Immature natural killer cell (primary cell): ENCODE measurements at regions not wholly inside any gene's neighbourhood (a gene's known extent, or its start where the extent isn't known, plus 50 kb on each side); places are given as distances from the start of the nearest gene placed in this dataset.
"Not testable (repeated sequence)": the region's sequence is repeated elsewhere in the genome, so short reads cannot be mapped to it uniquely, and the experiment has no call there.

Source experiments
- DNase-seq, 3 donors: peaks; one replicate each; pipeline ENCODE4 v3.0.0; 2022; ENCODE audit warnings: mixed read lengths in 1 of 3
- H3K27ac Mint-ChIP-seq, 6 donors: one replicate each; pipeline ENCODE4 v1.8.0; 2020; ENCODE audit warnings: mixed read lengths in 6 of 6, mild to moderate bottlenecking in 5 of 6, inconsistent platforms in 4 of 6, moderate library complexity in 3 of 6
- H3K27me3 Mint-ChIP-seq, 3 donors: one replicate each; pipeline ENCODE4 v1.8.0; 2020 to 2021; ENCODE audit warnings: low read depth in 3 of 3, mild to moderate bottlenecking in 3 of 3, mixed read lengths in 3 of 3, moderate library complexity in 3 of 3, inconsistent platforms in 1 of 3
- H3K36me3 Mint-ChIP-seq, 3 donors: one replicate each; pipeline ENCODE4 v1.8.0; 2020; ENCODE audit warnings: mixed read lengths in 3 of 3, inconsistent platforms in 2 of 3, mild to moderate bottlenecking in 2 of 3
- H3K4me1 Mint-ChIP-seq, 2 donors: one replicate each; pipeline ENCODE4 v1.8.0; 2020; ENCODE audit warnings: inconsistent platforms in 2 of 2, mild to moderate bottlenecking in 2 of 2, mixed read lengths in 2 of 2, moderate library complexity in 1 of 2
- H3K4me3 Mint-ChIP-seq, 5 donors: one replicate each; pipeline ENCODE4 v1.8.0; 2020; ENCODE audit warnings: mild to moderate bottlenecking in 5 of 5, mixed read lengths in 5 of 5, inconsistent platforms in 3 of 5, moderate library complexity in 3 of 5
- H3K9me3 Mint-ChIP-seq, 6 donors: one replicate each; pipeline ENCODE4 v1.8.0; 2020; ENCODE audit warnings: mild to moderate bottlenecking in 6 of 6, mixed read lengths in 6 of 6, inconsistent platforms in 4 of 6, moderate library complexity in 3 of 6

- not testable (repeated sequence) for DNase-seq, H3K27ac Mint-ChIP-seq, H3K4me3 Mint-ChIP-seq, H3K36me3 Mint-ChIP-seq, H3K27me3 Mint-ChIP-seq, H3K4me1 Mint-ChIP-seq
- peaks cover 0 to 14% (median 8%) of the 10 kb centered on the region in 6 donors for H3K9me3 Mint-ChIP-seq
These were observed 334.8 kb upstream of the SLITRK5 start for GRCh38 chr13:87336346-87336889.

DNA sequence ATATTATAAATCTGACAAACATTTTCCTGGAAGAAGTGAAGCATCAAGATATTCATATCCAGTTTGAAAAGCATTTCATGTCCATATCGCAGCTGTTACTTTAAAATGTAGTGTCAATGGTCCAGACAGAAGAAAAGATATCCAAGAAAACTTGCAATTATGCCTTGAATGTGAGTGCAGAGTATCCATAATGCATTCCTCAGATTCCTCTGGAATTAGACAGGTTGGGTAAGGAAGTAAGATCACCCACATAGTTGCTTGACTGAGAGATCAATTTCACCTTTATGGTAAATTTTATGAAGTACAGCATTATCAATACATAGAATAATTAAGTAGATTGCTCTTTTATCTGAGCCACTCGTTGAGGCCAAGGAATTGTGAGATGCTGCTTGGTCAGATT is 327.0 kb upstream of the SLITRK5 start:
- no peak overlapping the region for H3K4me3 Mint-ChIP-seq
- no peaks in the 10 kb centered on the region for H3K36me3 Mint-ChIP-seq
- H3K9me3 Mint-ChIP-seq = peaks cover 0 to 10% (median 4%) of the 10 kb centered on the region in 6 donors
- no peak for DNase-seq
- no peaks in the 10 kb centered on the region for H3K4me1 Mint-ChIP-seq
- no peak overlapping the region for H3K27ac Mint-ChIP-seq
- no peaks in the 10 kb centered on the region for H3K27me3 Mint-ChIP-seq

GRCh38 chr13:87355451-87355850 is 315.7 kb upstream of the SLITRK5 start:
- DNase-seq = no peak
- Mint-ChIP-seq H3K4me3 (no peak overlapping the region), H3K36me3 (no peaks in the 10 kb centered on the region), H3K27me3 (peaks cover 0 to 3% (median 2%) of the 10 kb centered on the region in 3 donors), H3K4me1 (no peaks in the 10 kb centered on the region), H3K27ac (no peak overlapping the region), H3K9me3 (peaks cover 4 to 35% (median 9%) of the 10 kb centered on the region in 6 donors)

DNA sequence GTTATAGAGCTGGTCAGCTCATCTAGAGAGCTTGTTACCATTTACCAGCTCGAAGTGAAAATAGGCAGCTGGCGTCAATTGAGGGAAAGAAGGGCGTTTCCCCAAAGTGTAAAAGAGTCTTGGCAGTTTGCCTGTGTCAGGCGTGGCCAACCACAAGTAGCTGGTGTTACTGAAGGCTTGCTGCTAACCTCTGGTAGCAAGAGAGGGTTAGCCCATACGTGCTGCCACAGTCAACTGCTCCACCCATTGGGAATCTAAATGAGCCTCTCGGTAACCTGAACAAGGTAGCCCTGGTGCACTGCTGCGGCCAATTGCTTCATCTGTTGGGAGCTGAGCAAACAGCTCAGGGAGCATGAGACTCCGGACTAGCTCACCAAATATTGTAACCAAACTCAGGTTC is 314.9 kb upstream of the SLITRK5 start:
- Mint-ChIP-seq H3K4me3 (no peak overlapping the region), H3K27me3 (peaks cover 0 to 3% (median 2%) of the 10 kb centered on the region in 3 donors), H3K36me3 (no peaks in the 10 kb centered on the region), H3K9me3 (peaks cover 4 to 35% (median 9%) of the 10 kb centered on the region in 6 donors), H3K4me1 (no peaks in the 10 kb centered on the region), H3K27ac (no peak overlapping the region)
- DNase-seq = no peak

GRCh38 chr13:87358319-87358718 is 312.9 kb upstream of the SLITRK5 start:
- H3K4me3 Mint-ChIP-seq = no peak overlapping the region
- H3K4me1 Mint-ChIP-seq = no peaks in the 10 kb centered on the region
- DNase-seq = no peak
- peaks cover 3 to 32% (median 11%) of the 10 kb centered on the region in 6 donors for H3K9me3 Mint-ChIP-seq
- H3K27me3 Mint-ChIP-seq = peaks cover 0 to 3% (median 0%) of the 10 kb centered on the region in 3 donors
- no peak overlapping the region for H3K27ac Mint-ChIP-seq
- no peaks in the 10 kb centered on the region for H3K36me3 Mint-ChIP-seq

DNA sequence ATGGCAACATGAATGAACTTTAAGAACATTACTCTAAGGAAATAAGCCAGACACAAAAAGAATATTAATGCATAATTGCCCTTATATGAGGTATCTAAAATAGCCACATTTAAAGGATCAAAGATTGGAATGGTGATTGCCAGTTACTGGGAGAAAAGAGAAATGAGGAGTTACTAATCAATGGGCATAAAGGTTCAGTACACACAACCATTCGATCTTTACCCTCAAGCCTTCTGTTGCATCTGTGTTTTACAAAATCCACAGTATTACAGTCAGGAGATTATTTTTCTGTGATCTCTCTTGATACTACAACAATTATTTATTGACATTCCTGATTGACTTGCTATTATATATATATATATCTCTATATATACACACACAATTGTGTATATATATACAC is 310.0 kb upstream of the SLITRK5 start:
- Mint-ChIP-seq H3K27ac (no peak overlapping the region), H3K9me3 (peaks cover 2 to 21% (median 10%) of the 10 kb centered on the region in 6 donors), H3K36me3 (no peaks in the 10 kb centered on the region), H3K4me3 (no peak overlapping the region), H3K27me3 (no peaks in the 10 kb centered on the region), H3K4me1 (no peaks in the 10 kb centered on the region)
- DNase-seq = no peak

- peaks cover 0 to 2% (median 0%) of the 10 kb centered on the region in 3 donors for H3K27me3 Mint-ChIP-seq
- H3K4me1 Mint-ChIP-seq = no peaks in the 10 kb centered on the region
- DNase-seq = no peak
- H3K27ac Mint-ChIP-seq = no peak overlapping the region
- H3K9me3 Mint-ChIP-seq = peaks cover 0 to 24% (median 10%) of the 10 kb centered on the region in 6 donors
- no peaks in the 10 kb centered on the region for H3K36me3 Mint-ChIP-seq
- H3K4me3 Mint-ChIP-seq = no peak overlapping the region
These were observed 302.5 kb upstream of the SLITRK5 start for GRCh38 chr13:87368639-87369038.

- H3K9me3 Mint-ChIP-seq = peaks cover 4 to 14% (median 9%) of the 10 kb centered on the region in 6 donors
- no peak overlapping the region for H3K4me3 Mint-ChIP-seq
- peaks cover 0 to 2% (median 1%) of the 10 kb centered on the region in 3 donors for H3K27me3 Mint-ChIP-seq
- DNase-seq = no peak
- no peaks in the 10 kb centered on the region for H3K4me1 Mint-ChIP-seq
- no peak overlapping the region for H3K27ac Mint-ChIP-seq
- H3K36me3 Mint-ChIP-seq = no peaks in the 10 kb centered on the region
These were observed 295.1 kb upstream of the SLITRK5 start for GRCh38 chr13:87376081-87376480.

DNA sequence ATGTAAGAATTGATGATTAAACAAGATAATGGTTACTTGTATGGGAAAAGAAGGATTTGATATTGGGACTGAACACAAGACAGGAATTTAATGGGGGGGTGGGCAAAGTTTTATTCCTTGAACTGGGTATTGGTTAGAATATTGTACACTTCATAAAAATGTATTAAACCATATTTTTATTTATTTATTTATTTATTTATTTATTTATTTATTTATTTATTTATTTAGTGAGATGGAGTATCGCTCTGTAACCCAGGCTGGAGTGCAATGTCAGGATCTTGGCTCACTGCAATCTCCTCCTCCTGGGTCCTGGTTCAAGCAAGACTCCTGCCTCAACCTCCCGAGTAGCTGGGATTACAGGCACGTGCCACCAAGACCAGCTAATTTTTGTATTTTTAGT is 287.1 kb upstream of the SLITRK5 start:
- H3K27me3 Mint-ChIP-seq = peaks cover 0 to 2% (median 0%) of the 10 kb centered on the region in 3 donors
- no peaks in the 10 kb centered on the region for H3K4me1 Mint-ChIP-seq
- DNase-seq = no peak
- no peaks in the 10 kb centered on the region for H3K36me3 Mint-ChIP-seq
- no peak overlapping the region for H3K4me3 Mint-ChIP-seq
- H3K27ac Mint-ChIP-seq = no peak overlapping the region
- peaks cover 7 to 14% (median 10%) of the 10 kb centered on the region in 6 donors for H3K9me3 Mint-ChIP-seq

- Mint-ChIP-seq H3K27me3 (no peaks in the 10 kb centered on the region), H3K27ac (no peak overlapping the region), H3K4me1 (no peaks in the 10 kb centered on the region), H3K9me3 (peaks cover 0 to 11% (median 4%) of the 10 kb centered on the region in 6 donors), H3K4me3 (no peak overlapping the region), H3K36me3 (no peaks in the 10 kb centered on the region)
- DNase-seq = no peak
These were observed 277.8 kb upstream of the SLITRK5 start for GRCh38 chr13:87393358-87393757.

DNA sequence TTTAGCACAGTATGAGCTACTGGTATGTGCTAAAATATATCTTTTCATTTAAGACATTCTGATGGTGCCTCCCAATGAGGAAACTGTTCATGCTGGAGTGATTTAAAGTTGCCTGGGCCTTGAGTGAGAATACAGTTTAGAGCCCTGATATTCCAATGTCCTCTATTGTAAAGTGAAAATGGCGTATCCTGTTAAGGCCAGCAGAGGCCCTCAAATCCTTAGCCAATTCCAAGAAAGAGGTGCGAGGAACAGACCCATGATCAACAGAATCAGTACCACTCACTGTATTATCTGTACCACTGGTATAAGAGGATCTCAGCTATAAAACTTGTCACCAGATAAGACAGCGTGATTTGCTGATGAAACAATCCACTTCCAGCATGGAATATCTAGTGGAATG is 273.1 kb upstream of the SLITRK5 start:
- peaks cover 0 to 8% (median 5%) of the 10 kb centered on the region in 6 donors for H3K9me3 Mint-ChIP-seq
- no peaks in the 10 kb centered on the region for H3K4me1 Mint-ChIP-seq
- no peak overlapping the region for H3K27ac Mint-ChIP-seq
- no peak for DNase-seq
- no peaks in the 10 kb centered on the region for H3K27me3 Mint-ChIP-seq
- H3K4me3 Mint-ChIP-seq = no peak overlapping the region
- no peaks in the 10 kb centered on the region for H3K36me3 Mint-ChIP-seq

DNA sequence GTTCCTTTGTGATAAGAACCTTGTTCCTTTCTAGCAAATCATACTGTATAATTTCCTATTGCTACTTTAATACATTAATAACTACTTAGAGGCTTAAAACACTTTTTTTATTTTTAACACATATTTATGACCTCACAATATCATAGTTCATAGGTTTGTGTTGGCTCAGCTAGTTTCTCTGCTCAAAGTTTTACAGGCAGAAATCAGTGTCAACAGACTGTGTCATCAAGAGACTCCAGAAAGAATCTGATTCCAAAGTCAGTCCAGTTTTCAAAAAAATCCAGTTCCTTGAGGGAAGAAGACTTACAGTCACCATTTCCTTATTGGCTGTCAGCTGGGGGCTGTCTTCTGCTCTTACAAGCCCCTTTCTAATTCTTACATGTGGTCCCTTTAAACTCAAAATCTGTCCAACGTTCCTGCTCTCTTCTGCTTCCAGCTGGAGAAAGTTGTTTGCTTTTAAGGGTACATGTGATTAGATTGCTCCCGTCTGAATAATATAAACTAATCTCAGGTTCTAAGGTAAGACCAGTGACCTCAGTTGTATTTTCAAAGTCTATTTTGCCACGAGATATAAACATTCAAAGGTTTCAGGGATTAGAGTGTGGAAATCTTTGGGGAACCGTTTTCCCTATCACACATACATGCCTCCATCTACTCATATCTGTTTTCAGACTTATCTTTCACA is 267.3 kb upstream of the SLITRK5 start:
- Mint-ChIP-seq H3K4me3 (no peak overlapping the region), H3K9me3 (peaks cover 0 to 8% (median 2%) of the 10 kb centered on the region in 6 donors), H3K4me1 (no peaks in the 10 kb centered on the region), H3K27me3 (no peaks in the 10 kb centered on the region), H3K27ac (no peak overlapping the region), H3K36me3 (no peaks in the 10 kb centered on the region)
- DNase-seq = no peak

DNA sequence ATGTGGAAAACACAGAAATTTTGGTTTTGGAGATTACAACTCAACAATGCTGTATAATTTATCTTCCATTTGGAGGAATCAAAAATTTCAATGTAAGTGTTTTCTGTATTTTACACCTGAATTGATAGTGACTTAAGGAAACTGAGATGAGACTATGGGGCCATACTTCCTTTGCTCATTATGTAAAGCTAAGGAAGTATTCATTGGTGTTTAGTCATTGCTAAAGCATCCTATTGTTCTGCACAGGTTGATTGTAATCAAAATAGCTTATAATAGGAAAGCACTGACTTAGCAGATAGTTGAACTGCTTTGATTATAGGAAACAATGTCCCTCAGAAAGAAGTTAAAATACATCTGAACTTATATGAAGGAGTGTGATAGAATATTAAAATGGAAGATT is 244.4 kb upstream of the SLITRK5 start:
- no peak for DNase-seq
- Mint-ChIP-seq H3K4me1 (no peaks in the 10 kb centered on the region), H3K9me3 (peaks cover 0 to 7% (median 3%) of the 10 kb centered on the region in 6 donors)

DNA sequence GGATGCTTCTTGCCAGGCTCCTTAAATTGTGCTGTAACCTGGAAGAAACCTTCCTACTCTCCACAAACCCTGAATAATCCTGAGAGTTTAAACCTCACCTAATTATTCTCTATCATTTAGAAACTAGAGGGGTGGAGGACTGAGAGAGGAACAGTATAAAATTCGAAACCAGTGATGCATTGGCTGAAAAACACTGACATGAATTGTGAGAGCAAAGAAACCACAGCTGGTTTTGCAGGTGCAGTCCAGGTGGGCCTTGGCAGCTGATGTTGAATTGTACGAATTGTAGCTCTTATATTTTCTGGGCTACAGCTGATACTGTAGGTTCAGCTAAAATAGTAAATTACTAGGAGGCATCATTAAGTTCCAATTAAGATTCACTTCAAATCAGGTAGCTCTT is 227.0 kb upstream of the SLITRK5 start:
- peaks cover 0 to 9% (median 4%) of the 10 kb centered on the region in 6 donors for H3K9me3 Mint-ChIP-seq
- no peak overlapping the region for H3K27ac Mint-ChIP-seq
- H3K27me3 Mint-ChIP-seq = no peaks in the 10 kb centered on the region
- H3K36me3 Mint-ChIP-seq = no peaks in the 10 kb centered on the region
- H3K4me1 Mint-ChIP-seq = no peaks in the 10 kb centered on the region
- H3K4me3 Mint-ChIP-seq = no peak overlapping the region
- no peak for DNase-seq

More for the DNA sequence above, 244.4 kb upstream of the SLITRK5 start:
- Mint-ChIP-seq H3K4me3 (no peak overlapping the region), H3K27ac (no peak overlapping the region), H3K36me3 (no peaks in the 10 kb centered on the region), H3K27me3 (no peaks in the 10 kb centered on the region)

DNA sequence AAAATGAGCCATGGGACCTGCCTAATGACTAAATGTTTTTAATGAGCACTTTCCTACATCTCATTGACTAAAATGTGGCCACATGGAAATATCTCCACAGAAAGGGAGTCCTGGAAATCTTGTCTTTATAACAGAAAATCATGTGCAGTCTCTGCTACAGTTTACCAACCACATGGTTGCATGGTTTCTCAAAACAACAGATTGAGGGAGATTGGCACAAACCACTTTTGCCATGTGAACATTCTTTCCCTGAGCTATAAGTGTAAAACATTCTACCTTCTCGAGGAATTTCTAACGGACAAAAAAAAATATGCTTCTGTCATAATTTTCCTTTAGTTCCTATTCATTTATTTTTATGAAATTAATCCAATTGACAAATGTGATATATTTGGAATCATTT is 218.9 kb upstream of the SLITRK5 start:
- no peak overlapping the region for H3K27ac Mint-ChIP-seq

More for the DNA sequence above, 218.9 kb upstream of the SLITRK5 start:
- peaks cover 0 to 5% (median 4%) of the 10 kb centered on the region in 6 donors for H3K9me3 Mint-ChIP-seq
- H3K36me3 Mint-ChIP-seq = no peaks in the 10 kb centered on the region
- no peaks in the 10 kb centered on the region for H3K4me1 Mint-ChIP-seq
- no peak overlapping the region for H3K4me3 Mint-ChIP-seq
- no peak for DNase-seq
- no peaks in the 10 kb centered on the region for H3K27me3 Mint-ChIP-seq
